ENCODE measurements at regions not wholly inside any gene's neighbourhood (a gene's known extent, or its start where the extent isn't known, plus 50 kb on each side); places are given as distances from the start of the nearest gene placed in this dataset.
A peak's percentile ranks its signal among the peaks of the same experiment; 100 is the strongest.

DNA sequence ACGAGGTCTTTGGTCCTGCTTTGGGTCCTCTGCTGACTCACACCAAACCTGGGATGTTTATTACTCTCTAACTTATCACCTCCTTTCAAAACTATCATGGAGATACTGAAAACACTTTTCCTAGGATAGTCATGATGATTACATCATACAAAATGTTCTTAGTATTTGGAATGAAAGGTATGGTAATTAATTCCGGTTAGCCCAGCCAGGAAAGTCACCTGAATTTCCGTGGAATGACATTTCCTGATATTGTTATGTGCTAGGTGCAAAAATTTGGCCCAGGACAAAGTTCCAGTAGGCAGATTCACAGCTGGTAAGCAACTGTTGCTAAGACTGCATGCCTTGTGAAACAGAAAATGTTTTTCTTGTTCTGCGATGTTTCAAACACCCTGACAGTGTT is 203.4 kb downstream of the ZNF648 start:
- H3K79me1 ChIP-seq (ENCODE audit: low read length): no peaks in the 10 kb centered on the region
- H3K27me3 ChIP-seq (ENCODE audit: insufficient read depth, low read length): no peaks in the 10 kb centered on the region
- no peaks in the 10 kb centered on the region for H3K4me1 ChIP-seq (ENCODE audit: control insufficient read depth in 1 of 2, insufficient read depth in 2 of 2, low read length in 2 of 2)
- no peak overlapping the region for H3K14ac ChIP-seq (ENCODE audit: low read length)
- H3K79me2 ChIP-seq (ENCODE audit: control insufficient read depth, insufficient read depth, low read length, poor library complexity): no peaks in the 10 kb centered on the region
- H3K23ac ChIP-seq (ENCODE audit: low read length): no peak overlapping the region
- H3K4me2 ChIP-seq (ENCODE audit: low read length): no peak overlapping the region
- peak; percentile 73 to 92 for DNase-seq
- H4K8ac ChIP-seq (ENCODE audit: low read depth, low read length): no peak overlapping the region
- no peak overlapping the region for H3K18ac ChIP-seq (ENCODE audit: low read length)
- no peak overlapping the region for H3K9ac ChIP-seq (ENCODE audit: low read length)
- no peak overlapping the region for H2AFZ ChIP-seq (ENCODE audit: insufficient read depth, low read length, poor library complexity)
- H2BK5ac ChIP-seq (ENCODE audit: low read depth, low read length, poor library complexity): no peak overlapping the region
- no CpG with 5 or more reads among the region's 4 CpGs for WGBS (ENCODE audit: extremely low coverage, insufficient coverage, insufficient read length)
- H3K36me3 ChIP-seq (ENCODE audit: control insufficient read depth in 1 of 2, insufficient read depth in 2 of 2, low read length in 2 of 2): no peaks in the 10 kb centered on the region
- no peak overlapping the region for H2BK12ac ChIP-seq (ENCODE audit: low read length)
- H3K27ac ChIP-seq (ENCODE audit: low read depth, low read length): no peak overlapping the region
- H2AK5ac ChIP-seq (ENCODE audit: low read length): no peak overlapping the region
- H3K9me3 ChIP-seq (ENCODE audit: insufficient read depth, low read depth, low read length): no peaks in the 10 kb centered on the region
- no peak overlapping the region for H2BK120ac ChIP-seq (ENCODE audit: insufficient read depth, low read length, poor library complexity)
- H4K91ac ChIP-seq (ENCODE audit: low read depth, low read length): no peak overlapping the region
- no peak overlapping the region for H3K4ac ChIP-seq (ENCODE audit: low read depth, low read length)
- H4K12ac ChIP-seq (ENCODE audit: low read depth, low read length): no peak overlapping the region
- H3K4me3 ChIP-seq (ENCODE audit: low read depth, low read length): no peak overlapping the region

Data from trophoblast cell (in vitro differentiated cells and primary cell).